H9 (cell line): ENCODE measurements at regions not wholly inside any gene's neighbourhood (a gene's known extent, or its start where the extent isn't known, plus 50 kb on each side); places are given as distances from the start of the nearest gene placed in this dataset.

Experiments used
- DNase-seq: peaks from one replicate; pipeline ENCODE4 v3.0.0-alpha.2; 2017
- H2AFZ ChIP-seq: one replicate; pipeline ENCODE4 v1.6.1; 2013; ENCODE audit warnings: mild to moderate bottlenecking, low read length, control low read depth, moderate library complexity
- H2AK5ac ChIP-seq: 2 replicates; pipeline ENCODE4 v1.6.1; 2013; ENCODE audit warnings: low read length, control low read depth, mixed read lengths; ENCODE audit not compliant: insufficient read length
- H2BK120ac ChIP-seq: one replicate; pipeline ENCODE4 v1.6.1; 2013; ENCODE audit warnings: low read depth, mild to moderate bottlenecking, low read length, control low read depth, inconsistent platforms; ENCODE audit not compliant: poor library complexity, severe bottlenecking
- H2BK12ac ChIP-seq: 2 replicates; pipeline ENCODE4 v1.6.1; 2013; ENCODE audit warnings: low read length, control low read depth, mixed read lengths, low read depth; ENCODE audit not compliant: insufficient read length
- H2BK15ac ChIP-seq: 2 replicates; pipeline ENCODE4 v1.6.1; 2013; ENCODE audit warnings: low read depth, low read length, control low read depth
- H2BK20ac ChIP-seq: one replicate; pipeline ENCODE4 v1.6.1; 2013; ENCODE audit warnings: low read depth, mild to moderate bottlenecking, low read length, control low read depth, inconsistent platforms; ENCODE audit not compliant: poor library complexity, severe bottlenecking
- H2BK5ac ChIP-seq: 2 replicates; pipeline ENCODE4 v1.6.1; 2013; ENCODE audit warnings: low read length, control low read depth, mixed read lengths; ENCODE audit not compliant: insufficient read length
- H3K14ac ChIP-seq: 2 replicates; pipeline ENCODE4 v1.6.1; 2013; ENCODE audit warnings: low read length, control low read depth; ENCODE audit not compliant: insufficient read depth
- H3K18ac ChIP-seq: 2 replicates; pipeline ENCODE4 v1.6.1; 2013; ENCODE audit warnings: low read depth, mild to moderate bottlenecking, mixed read lengths, low read length, control low read depth; ENCODE audit not compliant: insufficient read length
- H3K23ac ChIP-seq: 2 replicates; pipeline ENCODE4 v1.6.1; 2013; ENCODE audit warnings: low read length, control low read depth, mixed read lengths, low read depth; ENCODE audit not compliant: insufficient read length
- H3K23me2 ChIP-seq: 2 replicates; pipeline ENCODE4 v1.6.1; 2013; ENCODE audit warnings: low read depth, mild to moderate bottlenecking, mixed read lengths, low read length, control low read depth; ENCODE audit not compliant: insufficient read length, poor library complexity, severe bottlenecking
- H3K27ac ChIP-seq: 2 replicates; pipeline ENCODE4 v1.5.1; 2013; ENCODE audit warnings: low read length, control low read depth, mixed read lengths, low read depth; ENCODE audit not compliant: insufficient read length
- H3K27me3 ChIP-seq: 2 replicates; pipeline ENCODE4 v1.6.1; 2013; ENCODE audit warnings: low read length, control low read depth, inconsistent platforms; ENCODE audit not compliant: insufficient read depth
- H3K4ac ChIP-seq: 2 replicates; pipeline ENCODE4 v1.6.1; 2013; ENCODE audit warnings: low read depth, mild to moderate bottlenecking, control low read depth, inconsistent platforms, low read length, moderate library complexity
- H3K4me1 ChIP-seq: 2 replicates; pipeline ENCODE4 v1.6.1; 2013; ENCODE audit warnings: low read length, control low read depth, inconsistent platforms; ENCODE audit not compliant: insufficient read depth
- H3K4me2 ChIP-seq: 2 replicates; pipeline ENCODE4 v1.6.1; 2013; ENCODE audit warnings: low read length, control low read depth, mixed read lengths; ENCODE audit not compliant: insufficient read length, insufficient read depth
- H3K56ac ChIP-seq: 2 replicates; pipeline ENCODE4 v1.6.1; 2013; ENCODE audit warnings: low read depth, mild to moderate bottlenecking, mixed read lengths, low read length, control low read depth; ENCODE audit not compliant: insufficient read length
- H3K79me1 ChIP-seq: 2 replicates; pipeline ENCODE4 v1.6.1; 2013; ENCODE audit warnings: low read depth, mild to moderate bottlenecking, moderate library complexity, low read length, control low read depth, inconsistent platforms; ENCODE audit not compliant: insufficient read depth, poor library complexity, severe bottlenecking
- H3K79me2 ChIP-seq: 2 replicates; pipeline ENCODE4 v1.6.1; 2013; ENCODE audit warnings: low read length, control low read depth, inconsistent platforms; ENCODE audit not compliant: insufficient read depth
- H3K9ac ChIP-seq: 2 replicates; pipeline ENCODE4 v1.6.1; 2013; ENCODE audit warnings: low read length, control low read depth, mixed read lengths; ENCODE audit not compliant: insufficient read length; ENCODE audit errors: extremely low read depth
- H3K9me3 ChIP-seq: one replicate; pipeline ENCODE4 v1.6.1; 2013; ENCODE audit warnings: low read depth, low read length, inconsistent platforms; ENCODE audit not compliant: control insufficient read depth
- H3T11ph ChIP-seq: one replicate; pipeline ENCODE4 v1.6.1; 2013; ENCODE audit warnings: mild to moderate bottlenecking, low read length, control low read depth, inconsistent platforms
- H4K20me1 ChIP-seq: one replicate; pipeline ENCODE4 v1.6.1; 2013; ENCODE audit not compliant: control insufficient read depth, insufficient read length, insufficient read depth
- H4K5ac ChIP-seq: 2 replicates; pipeline ENCODE4 v1.6.1; 2013; ENCODE audit warnings: low read depth, mild to moderate bottlenecking, mixed read lengths, low read length, control low read depth; ENCODE audit not compliant: insufficient read length
- H4K8ac ChIP-seq: replicated peaks from 2 replicates; pipeline ENCODE4 v1.6.1; 2013; ENCODE audit warnings: low read length, control low read depth, mixed read lengths, low read depth; ENCODE audit not compliant: insufficient read length
- H4K91ac ChIP-seq: 2 replicates; pipeline ENCODE4 v1.6.1; 2013; ENCODE audit warnings: low read depth, mild to moderate bottlenecking, moderate library complexity, mixed read lengths, low read length, control low read depth; ENCODE audit not compliant: insufficient read length
- H3K27ac Mint-ChIP-seq, 3 experiments: 2 replicates in 2 of 3; 3 replicates in 1 of 3; pipeline ENCODE4 v1.8.0; 2020 to 2021; ENCODE audit warnings: mixed read lengths in 3 of 3, mild to moderate bottlenecking in 1 of 3, moderate library complexity in 1 of 3
- H3K27me3 Mint-ChIP-seq: 2 replicates; pipeline ENCODE4 v1.8.0; 2021; ENCODE audit warnings: low read depth, mild to moderate bottlenecking, moderate library complexity, mixed read lengths
- H3K36me3 Mint-ChIP-seq, 3 experiments: 2 replicates in 2 of 3; 3 replicates in 1 of 3; pipeline ENCODE4 v1.8.0; 2020 to 2021; ENCODE audit warnings: low read depth in 3 of 3, mixed read lengths in 3 of 3; ENCODE audit not compliant: insufficient read depth in 1 of 3
- H3K4me1 Mint-ChIP-seq, 2 experiments: 2 replicates each; pipeline ENCODE4 v1.8.0; 2020; ENCODE audit warnings: mixed read lengths in 2 of 2
- H3K4me3 Mint-ChIP-seq, 2 experiments: 2 replicates in 1 of 2; 3 replicates in 1 of 2; pipeline ENCODE4 v1.8.0; 2020 to 2021; ENCODE audit warnings: mild to moderate bottlenecking in 2 of 2, mixed read lengths in 2 of 2, moderate library complexity in 1 of 2
- H3K9me3 Mint-ChIP-seq, 2 experiments: 2 replicates in 1 of 2; 3 replicates in 1 of 2; pipeline ENCODE4 v1.8.0; 2020; ENCODE audit warnings: mild to moderate bottlenecking in 2 of 2, mixed read lengths in 2 of 2, moderate library complexity in 1 of 2
- CTCF ChIP-seq: fragments of 200-600 bp; sonication (generic); conservative IDR thresholded peaks from 3 replicates; pipeline ENCODE4 v1.8.0; 2021; ENCODE audit warnings: antibody characterized with exemption, mild to moderate bottlenecking
- WGBS: extraction: QIAGEN DNeasy Blood & Tissue Kit; methylation state at CpG from one replicate; pipeline ENCODE4 v1.1.7; 2013; ENCODE audit warnings: missing lambda C conversion rate, low lambda C conversion rate, mixed read lengths; ENCODE audit not compliant: insufficient read length; ENCODE audit errors: extremely low coverage; 5-methylcytosine and 5-hydroxymethylcytosine counted together

GRCh38 chr3:117005274-117005673 lies 295.7 kb downstream of the TUSC7 start:
- H3K18ac ChIP-seq = no peak overlapping the region
- H2BK15ac ChIP-seq = no peak overlapping the region
- no peak overlapping the region for H3K27ac ChIP-seq
- H2AFZ ChIP-seq = no peak overlapping the region
- no peak overlapping the region for H3T11ph ChIP-seq
- H3K4me1 ChIP-seq = no peaks in the 10 kb centered on the region
- DNase-seq = no peak
- H3K9ac ChIP-seq = no peak overlapping the region
- H3K23ac ChIP-seq = no peak overlapping the region
- no peak overlapping the region for H4K5ac ChIP-seq
- H3K9me3 Mint-ChIP-seq = no peaks in the 10 kb centered on the region
- H3K27me3 Mint-ChIP-seq = no peaks in the 10 kb centered on the region
- no peak overlapping the region for H3K4me2 ChIP-seq
- H4K91ac ChIP-seq = no peak overlapping the region
- no peaks in the 10 kb centered on the region for H3K79me2 ChIP-seq
- H3K23me2 ChIP-seq = no peaks in the 10 kb centered on the region
- no peaks in the 10 kb centered on the region for H3K27me3 ChIP-seq
- H3K14ac ChIP-seq = no peak overlapping the region
- H2AK5ac ChIP-seq = no peak overlapping the region
- H3K79me1 ChIP-seq = no peaks in the 10 kb centered on the region
- H3K9me3 ChIP-seq = no peaks in the 10 kb centered on the region
- no peak overlapping the region for H3K27ac Mint-ChIP-seq
- H3K4ac ChIP-seq = no peak overlapping the region
- no peak overlapping the region for H3K56ac ChIP-seq
- no peak overlapping the region for H2BK120ac ChIP-seq
- WGBS = no CpG with 5 or more reads among the region's 2 CpGs
- no peaks in the 10 kb centered on the region for H3K36me3 Mint-ChIP-seq
- no peak overlapping the region for H2BK5ac ChIP-seq
- no peaks in the 10 kb centered on the region for H3K4me1 Mint-ChIP-seq
- no peaks in the 10 kb centered on the region for H4K20me1 ChIP-seq
- H2BK20ac ChIP-seq = no peak overlapping the region
- no peak for TF ChIP-seq CTCF
- H2BK12ac ChIP-seq = no peak overlapping the region
- no peak overlapping the region for H4K8ac ChIP-seq
- no peak overlapping the region for H3K4me3 Mint-ChIP-seq
